ENCODE measurements at regions not wholly inside any gene's neighbourhood (a gene's known extent, or its start where the extent isn't known, plus 50 kb on each side); places are given as distances from the start of the nearest gene placed in this dataset.

- H3K27ac ChIP-seq = no peak overlapping the region
- DNase-seq (ENCODE audit: low read depth, low spot score) = no peak
Observed at GRCh38 chr6:105921781-105922180, 164.4 kb upstream of the PRDM1 start.

GRCh38 chr6:105920071-105920470, 166.1 kb upstream of the PRDM1 start:
- H3K27ac ChIP-seq = peak overlapping the region; percentile 74
- peak; percentile 77 for DNase-seq (ENCODE audit: low read depth, low spot score)

- no peak for DNase-seq (ENCODE audit: low read depth, low spot score)
- H3K27ac ChIP-seq = no peak overlapping the region
Observed at GRCh38 chr6:105917038-105917695, 169.0 kb upstream of the PRDM1 start.

GRCh38 chr6:105911106-105911629, 175.0 kb upstream of the PRDM1 start:
- no peak for DNase-seq (ENCODE audit: low read depth, low spot score)
- no peak overlapping the region for H3K27ac ChIP-seq

- H3K27ac ChIP-seq = no peak overlapping the region
- no peak for DNase-seq (ENCODE audit: low read depth, low spot score)
Observed at GRCh38 chr6:105909106-105909505, 177.0 kb upstream of the PRDM1 start.

- no peak for DNase-seq (ENCODE audit: low read depth, low spot score)
- no peak overlapping the region for H3K27ac ChIP-seq
Observed at GRCh38 chr6:105907991-105908390, 178.1 kb upstream of the PRDM1 start.

GRCh38 chr6:105907301-105907700, 178.8 kb upstream of the PRDM1 start:
- H3K27ac ChIP-seq = no peak overlapping the region
- DNase-seq (ENCODE audit: low read depth, low spot score) = no peak

GRCh38 chr6:105902401-105903031, 183.6 kb upstream of the PRDM1 start:
- DNase-seq (ENCODE audit: low read depth, low spot score) = no peak
- no peak overlapping the region for H3K27ac ChIP-seq

GRCh38 chr6:105901583-105901982, 184.6 kb upstream of the PRDM1 start:
- no peak for DNase-seq (ENCODE audit: low read depth, low spot score)
- H3K27ac ChIP-seq = no peak overlapping the region

GRCh38 chr6:105900125-105900937, 185.8 kb upstream of the PRDM1 start:
- no peak for DNase-seq (ENCODE audit: low read depth, low spot score)

GRCh38 chr6:105898286-105898685, 187.8 kb upstream of the PRDM1 start:
- no peak for DNase-seq (ENCODE audit: low read depth, low spot score)
- no peak overlapping the region for H3K27ac ChIP-seq

More at GRCh38 chr6:105900125-105900937, 185.8 kb upstream of the PRDM1 start:
- H3K27ac ChIP-seq = peak overlapping the region; percentile 22

- no peak overlapping the region for H3K27ac ChIP-seq
- DNase-seq (ENCODE audit: low read depth, low spot score) = no peak
Observed at GRCh38 chr6:105897131-105897530, 189.0 kb upstream of the PRDM1 start.

GRCh38 chr6:105896821-105897095, 189.4 kb upstream of the PRDM1 start:
- H3K27ac ChIP-seq = no peak overlapping the region
- DNase-seq (ENCODE audit: low read depth, low spot score) = no peak

GRCh38 chr6:105896052-105896820, 189.9 kb upstream of the PRDM1 start:
- no peak overlapping the region for H3K27ac ChIP-seq

GRCh38 chr6:105894556-105894955, 191.6 kb upstream of the PRDM1 start:
- no peak for DNase-seq (ENCODE audit: low read depth, low spot score)
- no peak overlapping the region for H3K27ac ChIP-seq

More at GRCh38 chr6:105896052-105896820, 189.9 kb upstream of the PRDM1 start:
- DNase-seq (ENCODE audit: low read depth, low spot score) = no peak

GRCh38 chr6:105893741-105894140, 192.4 kb upstream of the PRDM1 start:
- H3K27ac ChIP-seq = no peak overlapping the region
- DNase-seq (ENCODE audit: low read depth, low spot score) = no peak

- H3K27ac ChIP-seq = no peak overlapping the region
- DNase-seq (ENCODE audit: low read depth, low spot score) = no peak
Observed at GRCh38 chr6:105892577-105893262, 193.4 kb upstream of the PRDM1 start.

GRCh38 chr6:105890521-105891244, 195.5 kb upstream of the PRDM1 start:
- DNase-seq (ENCODE audit: low read depth, low spot score) = no peak
- peak overlapping the region; percentile 45 for H3K27ac ChIP-seq

- H3K27ac ChIP-seq = peak overlapping the region; percentile 45
- DNase-seq (ENCODE audit: low read depth, low spot score) = no peak
Observed at GRCh38 chr6:105889902-105890301, 196.2 kb upstream of the PRDM1 start.

Measured in epithelial cell of prostate (primary cell).